Kidney (tissue), 13 donors: ENCODE measurements at regions not wholly inside any gene's neighbourhood (a gene's known extent, or its start where the extent isn't known, plus 50 kb on each side); places are given as distances from the start of the nearest gene placed in this dataset.

Experiments used
- DNase-seq, 5 donors: peaks; one replicate each; pipeline ENCODE4 v3.0.0-alpha.2; 2013 to 2020
- FAIRE-seq: peaks from 2 replicates; lab custom pipeline; 2012; peaks lifted over from hg19 to GRCh38; lab: Jason Lieb, UNC
- H3K27ac ChIP-seq, 2 donors: one replicate each; pipeline ENCODE4 v1.7.0; 2013; ENCODE audit warnings: low read depth in 2 of 2, low read length in 2 of 2, inconsistent platforms in 1 of 2
- H3K27me3 ChIP-seq: one replicate; pipeline ENCODE4 v1.7.1; 2013; ENCODE audit warnings: low read length, inconsistent platforms; ENCODE audit not compliant: control insufficient read depth, insufficient read depth
- H3K36me3 ChIP-seq, 3 donors: one replicate each; pipeline versions ENCODE4 v1.7.0 to v1.7.1; 2013; ENCODE audit warnings: low read length in 3 of 3, control low read depth in 1 of 3, inconsistent platforms in 1 of 3; ENCODE audit not compliant: insufficient read depth in 3 of 3, control insufficient read depth in 2 of 3
- H3K4me1 ChIP-seq, 3 donors: one replicate each; pipeline versions ENCODE4 v1.7.0 to v1.7.1; 2013; ENCODE audit warnings: low read length in 3 of 3, inconsistent platforms in 1 of 3, low read depth in 1 of 3; ENCODE audit not compliant: control insufficient read depth in 2 of 3, insufficient read depth in 2 of 3
- H3K4me3 ChIP-seq, 3 donors: one replicate each; pipeline versions ENCODE4 v1.7.0 to v1.8.1; 2013; ENCODE audit warnings: low read length in 3 of 3, control low read depth in 1 of 3, inconsistent platforms in 1 of 3
- H3K9ac ChIP-seq, 3 donors: one replicate each; pipeline versions ENCODE4 v1.7.0 to v1.7.1; 2013; ENCODE audit warnings: low read length in 3 of 3, control low read depth in 1 of 3, inconsistent platforms in 1 of 3
- H3K9me3 ChIP-seq, 3 donors: one replicate each; pipeline versions ENCODE4 v1.7.0 to v1.7.1; 2013; ENCODE audit warnings: low read length in 3 of 3, control low read depth in 1 of 3, inconsistent platforms in 1 of 3; ENCODE audit not compliant: control insufficient read depth in 2 of 3, insufficient read depth in 1 of 3
- CTCF ChIP-seq: IDR thresholded peaks from 3 replicates; pipeline ENCODE4 v1.5.1; 2012; ENCODE audit warnings: mild to moderate bottlenecking, moderate library complexity, borderline replicate concordance; ENCODE audit not compliant: insufficient read depth; ENCODE audit errors: extremely low read depth
- intact Hi-C: fragments of 100-400 bp; cut with DNase I; formaldehyde crosslinking; loops from one replicate; pipeline ENCODE4 v1.11.1; 2022
- donor health status: control.
- donor health status: control.
- donor health status: control.
- donor health status: control.
- donor health status: control.
- donor health status: DM: yes; HTN: yes; CAD: no.
- donor health status: Normal renal cell carcinoma (clear cell type).

DNA sequence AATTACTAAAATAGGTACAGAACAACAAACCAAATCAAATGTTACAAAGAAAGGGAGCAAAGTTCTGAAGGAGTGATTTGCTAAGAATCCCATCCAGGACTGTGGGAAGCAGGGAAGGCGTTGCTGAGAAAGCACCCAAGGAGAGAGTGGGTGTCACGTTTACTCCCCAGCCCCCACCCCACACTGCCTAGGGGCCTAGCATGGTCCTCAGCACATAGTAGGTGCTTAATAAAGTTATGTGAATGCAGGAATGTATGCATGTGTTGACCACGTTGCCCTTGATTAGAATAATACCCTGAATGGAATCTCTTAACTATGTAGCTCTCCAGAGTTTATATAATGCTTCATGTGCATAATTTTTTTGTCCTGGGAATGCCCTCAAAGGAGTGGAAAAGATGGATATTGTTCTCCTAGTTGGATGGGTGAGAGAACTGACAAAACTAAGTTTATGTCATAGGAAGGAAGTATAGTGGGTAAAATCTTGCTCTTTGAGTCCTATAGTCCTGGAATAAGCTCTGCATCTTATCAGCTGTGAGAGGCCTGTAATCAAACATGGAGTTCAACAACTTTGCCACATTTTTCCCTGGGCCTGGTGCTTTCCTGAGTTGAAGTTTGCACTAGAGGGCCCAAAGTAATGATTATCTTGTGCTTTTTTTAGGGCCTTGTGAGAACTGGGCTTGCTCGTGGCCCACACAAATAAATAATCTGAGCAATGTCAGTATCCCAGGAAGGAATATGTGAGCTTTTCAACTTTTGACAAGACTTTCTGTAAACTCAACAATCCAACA is 53.8 kb upstream of the LMO2 start:
- FAIRE-seq (no peak), DNase-seq (no peak)
- no peak overlapping the region for H3K4me3 ChIP-seq
- no peaks in the 10 kb centered on the region for H3K36me3 ChIP-seq
- no peak for TF ChIP-seq CTCF
- no peak overlapping the region for H3K27ac ChIP-seq
- H3K9ac ChIP-seq: no peak overlapping the region
- no peaks in the 10 kb centered on the region for H3K9me3 ChIP-seq
- intact Hi-C loops: no loop called here
- peaks cover 0 to 3% (median 0%) of the 10 kb centered on the region in 3 donors for H3K4me1 ChIP-seq
- H3K27me3 ChIP-seq: no peaks in the 10 kb centered on the region

DNA sequence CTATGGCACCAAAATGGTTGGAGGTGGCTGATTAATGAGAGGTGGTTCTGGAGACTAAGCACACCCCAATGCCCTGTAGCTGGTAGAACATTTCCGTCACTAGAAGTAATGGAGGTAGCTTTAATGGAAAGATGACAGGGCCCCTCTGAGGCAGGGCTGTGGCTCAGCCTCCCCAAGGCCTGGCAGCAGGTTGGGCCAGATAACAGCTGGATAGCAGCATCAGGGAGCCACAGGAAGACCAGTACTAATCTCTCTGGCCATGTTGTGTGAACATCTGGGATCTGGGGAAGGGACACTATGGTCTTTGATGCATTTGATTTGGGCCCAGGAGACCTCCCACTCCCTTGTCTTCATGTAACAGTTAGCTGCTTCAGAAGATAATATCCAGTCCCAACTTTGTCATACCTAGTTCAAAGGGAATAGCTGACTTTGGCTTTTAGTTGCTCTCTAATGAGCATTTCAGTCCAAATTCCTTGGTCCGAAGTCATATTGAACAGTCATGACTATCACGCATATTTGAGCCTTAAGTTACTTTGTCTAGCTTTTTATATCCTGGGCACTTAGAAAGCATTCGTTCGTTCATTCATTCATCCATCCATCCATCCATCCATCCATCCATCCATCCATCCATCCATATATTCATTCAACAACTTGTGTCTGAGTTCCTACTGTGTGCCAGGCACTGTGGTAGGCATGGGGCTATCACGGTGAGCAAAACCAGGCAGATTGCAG is 53.0 kb upstream of the LMO2 start:
- Histone ChIP-seq H3K9ac (no peak overlapping the region), H3K27ac (no peak overlapping the region), H3K4me3 (no peak overlapping the region), H3K4me1 (peaks cover 0 to 3% (median 0%) of the 10 kb centered on the region in 3 donors), H3K27me3 (no peaks in the 10 kb centered on the region), H3K36me3 (no peaks in the 10 kb centered on the region), H3K9me3 (no peaks in the 10 kb centered on the region)
- FAIRE-seq (no peak), DNase-seq (no peak)
- intact Hi-C loops: no loop called here
- TF ChIP-seq CTCF: no peak

DNA sequence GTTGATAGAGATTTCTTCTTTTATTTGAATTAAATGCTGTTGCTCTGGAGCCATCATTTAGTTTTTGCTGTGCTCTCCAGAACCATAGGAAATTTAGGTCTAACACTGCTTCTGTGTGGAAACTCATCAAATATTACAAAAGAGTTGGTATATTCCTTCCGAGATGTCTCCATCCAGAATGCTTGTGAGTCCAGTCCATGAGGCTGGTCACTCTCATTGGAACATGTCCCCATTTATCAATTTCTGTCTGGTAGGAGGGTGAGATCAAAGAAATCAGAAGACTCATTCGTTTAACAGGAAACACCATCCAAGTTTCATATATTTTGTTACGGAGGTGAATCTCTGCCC is 52.4 kb upstream of the LMO2 start:
- Histone ChIP-seq H3K27me3 (no peaks in the 10 kb centered on the region), H3K4me1 (peaks cover 0 to 3% (median 0%) of the 10 kb centered on the region in 3 donors), H3K36me3 (no peaks in the 10 kb centered on the region), H3K9ac (no peak overlapping the region), H3K9me3 (no peaks in the 10 kb centered on the region), H3K27ac (no peak overlapping the region), H3K4me3 (no peak overlapping the region)
- FAIRE-seq (no peak), DNase-seq (no peak)
- intact Hi-C loops: no loop called here
- TF ChIP-seq CTCF: no peak
